ENCODE measurements at regions not wholly inside any gene's neighbourhood (a gene's known extent, or its start where the extent isn't known, plus 50 kb on each side); places are given as distances from the start of the nearest gene placed in this dataset.

- intact Hi-C loops (cut with micrococcal nuclease) = no loop called here
Observed at GRCh38 chr5:4766101-4766500, 374.0 kb upstream of the ADAMTS16 start.

DNA sequence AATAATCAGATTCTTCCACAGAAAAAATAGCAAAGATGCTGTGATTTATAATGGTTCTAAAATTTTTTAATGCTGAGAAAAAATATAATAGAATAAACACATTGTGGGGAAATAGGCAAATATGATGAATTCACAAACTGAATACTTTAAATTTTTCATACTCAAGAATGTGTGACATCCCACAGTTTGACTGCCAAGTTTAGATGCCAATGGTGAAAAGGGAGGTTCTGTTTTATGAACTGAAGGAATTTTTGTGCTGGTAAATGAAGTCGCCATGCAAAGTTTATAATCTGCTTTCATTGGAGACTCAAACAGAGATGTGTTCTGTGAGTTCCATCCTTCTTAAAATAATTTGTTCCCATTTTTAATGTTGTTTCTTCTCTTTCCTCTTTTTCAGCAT, 367.5 kb upstream of the ADAMTS16 start:
- POLR2A ChIA-PET = no interaction called here
- no peaks in the 10 kb centered on the region for H3K27me3 Mint-ChIP-seq
- peaks cover 9% of the 10 kb centered on the region for H3K9me3 Mint-ChIP-seq

More at GRCh38 chr5:4766101-4766500, 374.0 kb upstream of the ADAMTS16 start:
- Mint-ChIP-seq H3K9me3 (peaks cover 3% of the 10 kb centered on the region), H3K27me3 (no peaks in the 10 kb centered on the region), H3K4me3 (no peak overlapping the region), H3K27ac (no peak overlapping the region), H3K36me3 (ENCODE audit: low read depth) (no peaks in the 10 kb centered on the region), H3K4me1 (ENCODE audit: low read depth) (no peaks in the 10 kb centered on the region)
- ATAC-seq (no peak), DNase-seq (no peak)
- POLR2A ChIA-PET = no interaction called here
- CTCF ChIA-PET = no interaction called here
- TF ChIP-seq, protein P1, sequence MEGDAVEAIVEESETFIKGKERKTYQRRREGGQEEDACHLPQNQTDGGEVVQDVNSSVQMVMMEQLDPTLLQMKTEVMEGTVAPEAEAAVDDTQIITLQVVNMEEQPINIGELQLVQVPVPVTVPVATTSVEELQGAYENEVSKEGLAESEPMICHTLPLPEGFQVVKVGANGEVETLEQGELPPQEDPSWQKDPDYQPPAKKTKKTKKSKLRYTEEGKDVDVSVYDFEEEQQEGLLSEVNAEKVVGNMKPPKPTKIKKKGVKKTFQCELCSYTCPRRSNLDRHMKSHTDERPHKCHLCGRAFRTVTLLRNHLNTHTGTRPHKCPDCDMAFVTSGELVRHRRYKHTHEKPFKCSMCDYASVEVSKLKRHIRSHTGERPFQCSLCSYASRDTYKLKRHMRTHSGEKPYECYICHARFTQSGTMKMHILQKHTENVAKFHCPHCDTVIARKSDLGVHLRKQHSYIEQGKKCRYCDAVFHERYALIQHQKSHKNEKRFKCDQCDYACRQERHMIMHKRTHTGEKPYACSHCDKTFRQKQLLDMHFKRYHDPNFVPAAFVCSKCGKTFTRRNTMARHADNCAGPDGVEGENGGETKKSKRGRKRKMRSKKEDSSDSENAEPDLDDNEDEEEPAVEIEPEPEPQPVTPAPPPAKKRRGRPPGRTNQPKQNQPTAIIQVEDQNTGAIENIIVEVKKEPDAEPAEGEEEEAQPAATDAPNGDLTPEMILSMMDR (IDR thresholded peaks at IDR 0.05) = no peak

GRCh38 chr5:4773827-4774317, 366.3 kb upstream of the ADAMTS16 start:
- no peak for DNase-seq
- intact Hi-C loops (cut with micrococcal nuclease) = no loop called here
- no peak for ATAC-seq
- TF ChIP-seq, protein P1 (IDR thresholded peaks at IDR 0.05) = no peak
- no peaks in the 10 kb centered on the region for H3K4me1 Mint-ChIP-seq (ENCODE audit: low read depth)
- H3K27ac Mint-ChIP-seq = no peak overlapping the region
- no peaks in the 10 kb centered on the region for H3K36me3 Mint-ChIP-seq (ENCODE audit: low read depth)
- no peaks in the 10 kb centered on the region for H3K27me3 Mint-ChIP-seq
- POLR2A ChIA-PET = no interaction called here
- H3K9me3 Mint-ChIP-seq = peaks cover 10% of the 10 kb centered on the region
- CTCF ChIA-PET = no interaction called here
- H3K4me3 Mint-ChIP-seq = no peak overlapping the region

More for the DNA sequence above, 367.5 kb upstream of the ADAMTS16 start:
- H3K4me1 Mint-ChIP-seq (ENCODE audit: low read depth) = no peaks in the 10 kb centered on the region
- no peaks in the 10 kb centered on the region for H3K36me3 Mint-ChIP-seq (ENCODE audit: low read depth)
- TF ChIP-seq, protein P1 (IDR thresholded peaks at IDR 0.05) = no peak
- ATAC-seq (no peak), DNase-seq (no peak)
- intact Hi-C loops (cut with micrococcal nuclease) = no loop called here
- no peak overlapping the region for H3K4me3 Mint-ChIP-seq
- CTCF ChIA-PET = no interaction called here
- no peak overlapping the region for H3K27ac Mint-ChIP-seq

- no peak for ATAC-seq
- TF ChIP-seq, protein P1 (IDR thresholded peaks at IDR 0.05) = no peak
- DNase-seq = no peak
- Mint-ChIP-seq H3K4me3 (no peak overlapping the region), H3K36me3 (ENCODE audit: low read depth) (no peaks in the 10 kb centered on the region), H3K27ac (no peak overlapping the region), H3K4me1 (ENCODE audit: low read depth) (no peaks in the 10 kb centered on the region), H3K27me3 (no peaks in the 10 kb centered on the region), H3K9me3 (peaks cover 9% of the 10 kb centered on the region)
- intact Hi-C loops (cut with micrococcal nuclease) = no loop called here
- POLR2A ChIA-PET = no interaction called here
- CTCF ChIA-PET = no interaction called here
Observed at GRCh38 chr5:4777435-4777834, 362.7 kb upstream of the ADAMTS16 start.

GRCh38 chr5:4780633-4781032, 359.5 kb upstream of the ADAMTS16 start:
- intact Hi-C loops (cut with micrococcal nuclease) = no loop called here

More at GRCh38 chr5:4780633-4781032, 359.5 kb upstream of the ADAMTS16 start:
- ATAC-seq (no peak), DNase-seq (no peak)
- TF ChIP-seq, protein P1 (IDR thresholded peaks at IDR 0.05) = no peak
- Mint-ChIP-seq H3K9me3 (peaks cover 14% of the 10 kb centered on the region), H3K4me1 (ENCODE audit: low read depth) (no peaks in the 10 kb centered on the region), H3K27me3 (no peaks in the 10 kb centered on the region), H3K36me3 (ENCODE audit: low read depth) (no peaks in the 10 kb centered on the region), H3K4me3 (no peak overlapping the region), H3K27ac (no peak overlapping the region)
- ChIA-PET POLR2A (no interaction called here), CTCF (no interaction called here)
